ENCODE measurements at regions not wholly inside any gene's neighbourhood (a gene's known extent, or its start where the extent isn't known, plus 50 kb on each side); places are given as distances from the start of the nearest gene placed in this dataset.

GRCh38 chr2:3986530-3987258, 283.3 kb downstream of the DCDC2C start:
- Histone ChIP-seq H3K27ac (no peak overlapping the region), H3K9me3 (no peaks in the 10 kb centered on the region), H3K4me3 (no peak overlapping the region), H3K4me2 (no peak overlapping the region), H3K4me1 (no peaks in the 10 kb centered on the region)
- ChIA-PET CTCF (no interaction called here), POLR2A (no interaction called here)
- 4% methylated on average over 7 of the region's 7 CpGs for WGBS (ENCODE audit: missing lambda C conversion rate)
- TF ChIP-seq NR3C1 (IDR thresholded peaks at IDR 0.05) (no peak), ZNF302 (CRISPR knock-in tag; IDR thresholded peaks at IDR 0.05) (no peak), FOSL2 (IDR thresholded peaks at IDR 0.05) (no peak), FOSL2 (CRISPR knock-in tag; IDR thresholded peaks at IDR 0.05) (no peak), TP53 (CRISPR knock-in tag; IDR thresholded peaks at IDR 0.05) (no peak), PHF8 (IDR thresholded peaks at IDR 0.05; ENCODE audit: borderline replicate concordance, low read depth) (no peak), HMGXB4 (CRISPR knock-in tag; IDR thresholded peaks at IDR 0.05; ENCODE audit: borderline replicate concordance) (no peak), POLR2A (IDR thresholded peaks at IDR 0.05; ENCODE audit: low read length) (no peak), NPAS2 (CRISPR knock-in tag; IDR thresholded peaks at IDR 0.05; ENCODE audit: borderline replicate concordance) (no peak)
- FAIRE-seq (no peak), DNase-seq (ENCODE audit: low read depth in 1 of 2, low spot score in 1 of 2) (no peak), ATAC-seq (no peak)

- H3K4me3 ChIP-seq: no peak overlapping the region
- ChIA-PET CTCF (interaction anchor here (1.3 kb wide), 1 partner anchor 35 kb away, joined by 3 read pairs; no protein-coding TSS in a partner anchor), POLR2A (no interaction called here)
- no peak for FAIRE-seq
- H3K9me3 ChIP-seq: no peaks in the 10 kb centered on the region
- no peak for TF ChIP-seq POLR2AphosphoS2 (conservative IDR thresholded peaks at IDR 0.05; ENCODE audit: low read length)
- TF ChIP-seq NFE2L2 (conservative IDR thresholded peaks at IDR 0.05; ENCODE audit: low read length): no peak
- TF ChIP-seq USF2 (IDR thresholded peaks at IDR 0.05): peak; percentile 67
- TF ChIP-seq JUN (IDR thresholded peaks at IDR 0.05): no peak
- TF ChIP-seq HEYL (CRISPR knock-in tag; IDR thresholded peaks at IDR 0.05): no peak
- TF ChIP-seq TFCP2L1 (CRISPR knock-in tag; IDR thresholded peaks at IDR 0.05): no peak
- no peak for DNase-seq (ENCODE audit: low read depth in 1 of 2, low spot score in 1 of 2)
- 5% methylated on average over 19 of the region's 22 CpGs for WGBS (ENCODE audit: missing lambda C conversion rate)
- H3K4me1 ChIP-seq: no peaks in the 10 kb centered on the region
- no peak overlapping the region for H3K4me2 ChIP-seq
- H3K27ac ChIP-seq: no peak overlapping the region
- ATAC-seq: no peak
Observed at GRCh38 chr2:4002841-4003403, 299.5 kb downstream of the DCDC2C start.

- ATAC-seq (no peak), DNase-seq (ENCODE audit: low read depth in 1 of 2, low spot score in 1 of 2) (no peak), FAIRE-seq (no peak)
- H3K27ac ChIP-seq: no peak overlapping the region
- ChIA-PET CTCF (no interaction called here), POLR2A (no interaction called here)
- 10% methylated on average over 1 of the region's 1 CpG for WGBS (ENCODE audit: missing lambda C conversion rate)
- H3K9me3 ChIP-seq: peaks cover 5% of the 10 kb centered on the region; the same call in 1 of the 3 replicates
- TF ChIP-seq KDM5A (IDR thresholded peaks at IDR 0.05): no peak
- no peak for TF ChIP-seq CEBPB (IDR thresholded peaks at IDR 0.05)
- TF ChIP-seq ATOH8 (CRISPR knock-in tag; IDR thresholded peaks at IDR 0.05; ENCODE audit: low read depth): no peak
- no peak for TF ChIP-seq NFE2L2 (conservative IDR thresholded peaks at IDR 0.05; ENCODE audit: low read length)
- no peak for TF ChIP-seq ZNF302 (CRISPR knock-in tag; IDR thresholded peaks at IDR 0.05)
- TF ChIP-seq POLR2AphosphoS2 (conservative IDR thresholded peaks at IDR 0.05; ENCODE audit: low read length): no peak
- TF ChIP-seq KDM1A (IDR thresholded peaks at IDR 0.05; ENCODE audit: low read depth): no peak
- TF ChIP-seq JUNB (IDR thresholded peaks at IDR 0.05): no peak
- TF ChIP-seq FOXS1 (CRISPR knock-in tag; IDR thresholded peaks at IDR 0.05): no peak
- no peak for TF ChIP-seq SREBF2 (IDR thresholded peaks at IDR 0.05)
- no peak for TF ChIP-seq EP300 (IDR thresholded peaks at IDR 0.05)
- TF ChIP-seq POLR2A (IDR thresholded peaks at IDR 0.05; ENCODE audit: low read length): no peak
- no peak for TF ChIP-seq E2F6 (IDR thresholded peaks at IDR 0.05; ENCODE audit: borderline replicate concordance, low read depth)
- TF ChIP-seq PBX3 (IDR thresholded peaks at IDR 0.05): no peak
- TF ChIP-seq CBX8 (IDR thresholded peaks at IDR 0.05): no peak
- TF ChIP-seq GATA3 (IDR thresholded peaks at IDR 0.05; ENCODE audit: borderline replicate concordance): no peak
- no peak overlapping the region for H3K4me2 ChIP-seq
- no peak overlapping the region for H3K4me3 ChIP-seq
- no peaks in the 10 kb centered on the region for H3K4me1 ChIP-seq
Observed at GRCh38 chr2:4012197-4012596, 308.8 kb downstream of the DCDC2C start.
